WTC11 (cell line): ENCODE measurements at regions not wholly inside any gene's neighbourhood (a gene's known extent, or its start where the extent isn't known, plus 50 kb on each side); places are given as distances from the start of the nearest gene placed in this dataset.

ENCODE experiments used
- JAZF1 ChIP-seq: fragments of 250-450 bp; sonication (Bioruptor Pico); IDR thresholded peaks from 2 replicates; pipeline ENCODE4 v1.9.0; 2021; ENCODE audit warnings: moderate library complexity, mild to moderate bottlenecking, inconsistent platforms
- NFE2L1 ChIP-seq: sonication (generic); formaldehyde crosslinking; IDR thresholded peaks from 2 replicates; pipeline ENCODE4 v1.8.1; 2023; ENCODE audit warnings: missing genetic modification reagents
- NFYB ChIP-seq: sonication (generic); formaldehyde crosslinking; conservative IDR thresholded peaks from 2 replicates; pipeline ENCODE4 v1.8.0; 2022; ENCODE audit warnings: low read depth, missing genetic modification reagents
- RELA ChIP-seq: sonication (generic); formaldehyde crosslinking; IDR thresholded peaks from 2 replicates; pipeline ENCODE4 v1.8.1; 2022; ENCODE audit warnings: missing genetic modification reagents, mild to moderate bottlenecking, borderline replicate concordance
- ZBTB21 ChIP-seq: sonication (generic); formaldehyde crosslinking; IDR thresholded peaks from 2 replicates; pipeline ENCODE4 v1.8.1; 2023; ENCODE audit warnings: mild to moderate bottlenecking, missing genetic modification reagents, borderline replicate concordance
- TF ChIP-seq, protein P1 (sequence below): sonication (generic); formaldehyde crosslinking; IDR thresholded peaks from 2 replicates; pipeline ENCODE4 v1.8.1; 2023; ENCODE audit warnings: mild to moderate bottlenecking, missing genetic modification reagents, moderate library complexity
- TF ChIP-seq, protein P2 (sequence below): fragments of 250-450 bp; sonication (Bioruptor Pico); IDR thresholded peaks from 2 replicates; pipeline ENCODE4 v1.9.0; 2021; ENCODE audit warnings: mild to moderate bottlenecking
- TF ChIP-seq, protein P3 (sequence below): fragments of 200-600 bp; IDR thresholded peaks from 2 replicates; pipeline ENCODE4 v1.8.0; 2022; ENCODE audit warnings: antibody characterized with exemption
- TF ChIP-seq, protein P4 (sequence below): sonication (generic); formaldehyde crosslinking; IDR thresholded peaks from 2 replicates; pipeline ENCODE4 v1.8.0; 2022; ENCODE audit warnings: missing genetic modification reagents
- TF ChIP-seq, protein P5 (sequence below): fragments of 250-450 bp; sonication (Bioruptor Pico); IDR thresholded peaks from 2 replicates; pipeline ENCODE4 v2.1.2; 2022; ENCODE audit warnings: mild to moderate bottlenecking, moderate library complexity
- TF ChIP-seq, protein P6 (sequence below): sonication (generic); formaldehyde crosslinking; IDR thresholded peaks from 2 replicates; pipeline ENCODE4 v1.8.0; 2022; ENCODE audit warnings: mild to moderate bottlenecking, missing genetic modification reagents
- TF ChIP-seq, protein P7 (sequence below): sonication (generic); formaldehyde crosslinking; IDR thresholded peaks from 2 replicates; pipeline ENCODE4 v1.8.0; 2022; ENCODE audit warnings: mild to moderate bottlenecking, missing genetic modification reagents

DNA sequence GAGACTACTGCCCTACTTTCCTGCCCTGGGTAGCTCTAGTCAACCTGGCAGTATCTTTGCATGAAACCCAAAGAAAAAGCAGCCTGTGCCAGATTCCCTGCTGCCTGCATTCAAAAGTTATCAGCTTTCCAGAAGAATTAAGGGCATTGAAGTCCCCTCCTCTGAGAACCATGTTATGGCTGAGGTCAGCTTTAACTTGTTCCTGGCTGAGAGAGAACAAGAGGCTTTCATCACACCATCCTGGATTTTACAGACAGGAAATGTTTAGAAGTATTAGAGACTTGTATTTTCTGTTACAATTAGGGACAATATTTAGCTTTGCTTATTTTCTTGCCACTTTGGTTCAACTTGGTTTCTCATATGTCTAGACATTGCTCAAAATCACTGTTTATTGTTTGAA is 238.8 kb downstream of the ARL4A start:
- TF ChIP-seq, protein P1, sequence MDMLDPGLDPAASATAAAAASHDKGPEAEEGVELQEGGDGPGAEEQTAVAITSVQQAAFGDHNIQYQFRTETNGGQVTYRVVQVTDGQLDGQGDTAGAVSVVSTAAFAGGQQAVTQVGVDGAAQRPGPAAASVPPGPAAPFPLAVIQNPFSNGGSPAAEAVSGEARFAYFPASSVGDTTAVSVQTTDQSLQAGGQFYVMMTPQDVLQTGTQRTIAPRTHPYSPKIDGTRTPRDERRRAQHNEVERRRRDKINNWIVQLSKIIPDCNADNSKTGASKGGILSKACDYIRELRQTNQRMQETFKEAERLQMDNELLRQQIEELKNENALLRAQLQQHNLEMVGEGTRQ (CRISPR knock-in tag): no peak
- TF ChIP-seq, protein P2, sequence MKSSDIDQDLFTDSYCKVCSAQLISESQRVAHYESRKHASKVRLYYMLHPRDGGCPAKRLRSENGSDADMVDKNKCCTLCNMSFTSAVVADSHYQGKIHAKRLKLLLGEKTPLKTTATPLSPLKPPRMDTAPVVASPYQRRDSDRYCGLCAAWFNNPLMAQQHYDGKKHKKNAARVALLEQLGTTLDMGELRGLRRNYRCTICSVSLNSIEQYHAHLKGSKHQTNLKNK (CRISPR knock-in tag): no peak
- TF ChIP-seq, protein P3, sequence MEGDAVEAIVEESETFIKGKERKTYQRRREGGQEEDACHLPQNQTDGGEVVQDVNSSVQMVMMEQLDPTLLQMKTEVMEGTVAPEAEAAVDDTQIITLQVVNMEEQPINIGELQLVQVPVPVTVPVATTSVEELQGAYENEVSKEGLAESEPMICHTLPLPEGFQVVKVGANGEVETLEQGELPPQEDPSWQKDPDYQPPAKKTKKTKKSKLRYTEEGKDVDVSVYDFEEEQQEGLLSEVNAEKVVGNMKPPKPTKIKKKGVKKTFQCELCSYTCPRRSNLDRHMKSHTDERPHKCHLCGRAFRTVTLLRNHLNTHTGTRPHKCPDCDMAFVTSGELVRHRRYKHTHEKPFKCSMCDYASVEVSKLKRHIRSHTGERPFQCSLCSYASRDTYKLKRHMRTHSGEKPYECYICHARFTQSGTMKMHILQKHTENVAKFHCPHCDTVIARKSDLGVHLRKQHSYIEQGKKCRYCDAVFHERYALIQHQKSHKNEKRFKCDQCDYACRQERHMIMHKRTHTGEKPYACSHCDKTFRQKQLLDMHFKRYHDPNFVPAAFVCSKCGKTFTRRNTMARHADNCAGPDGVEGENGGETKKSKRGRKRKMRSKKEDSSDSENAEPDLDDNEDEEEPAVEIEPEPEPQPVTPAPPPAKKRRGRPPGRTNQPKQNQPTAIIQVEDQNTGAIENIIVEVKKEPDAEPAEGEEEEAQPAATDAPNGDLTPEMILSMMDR: no peak
- TF ChIP-seq, protein P4, sequence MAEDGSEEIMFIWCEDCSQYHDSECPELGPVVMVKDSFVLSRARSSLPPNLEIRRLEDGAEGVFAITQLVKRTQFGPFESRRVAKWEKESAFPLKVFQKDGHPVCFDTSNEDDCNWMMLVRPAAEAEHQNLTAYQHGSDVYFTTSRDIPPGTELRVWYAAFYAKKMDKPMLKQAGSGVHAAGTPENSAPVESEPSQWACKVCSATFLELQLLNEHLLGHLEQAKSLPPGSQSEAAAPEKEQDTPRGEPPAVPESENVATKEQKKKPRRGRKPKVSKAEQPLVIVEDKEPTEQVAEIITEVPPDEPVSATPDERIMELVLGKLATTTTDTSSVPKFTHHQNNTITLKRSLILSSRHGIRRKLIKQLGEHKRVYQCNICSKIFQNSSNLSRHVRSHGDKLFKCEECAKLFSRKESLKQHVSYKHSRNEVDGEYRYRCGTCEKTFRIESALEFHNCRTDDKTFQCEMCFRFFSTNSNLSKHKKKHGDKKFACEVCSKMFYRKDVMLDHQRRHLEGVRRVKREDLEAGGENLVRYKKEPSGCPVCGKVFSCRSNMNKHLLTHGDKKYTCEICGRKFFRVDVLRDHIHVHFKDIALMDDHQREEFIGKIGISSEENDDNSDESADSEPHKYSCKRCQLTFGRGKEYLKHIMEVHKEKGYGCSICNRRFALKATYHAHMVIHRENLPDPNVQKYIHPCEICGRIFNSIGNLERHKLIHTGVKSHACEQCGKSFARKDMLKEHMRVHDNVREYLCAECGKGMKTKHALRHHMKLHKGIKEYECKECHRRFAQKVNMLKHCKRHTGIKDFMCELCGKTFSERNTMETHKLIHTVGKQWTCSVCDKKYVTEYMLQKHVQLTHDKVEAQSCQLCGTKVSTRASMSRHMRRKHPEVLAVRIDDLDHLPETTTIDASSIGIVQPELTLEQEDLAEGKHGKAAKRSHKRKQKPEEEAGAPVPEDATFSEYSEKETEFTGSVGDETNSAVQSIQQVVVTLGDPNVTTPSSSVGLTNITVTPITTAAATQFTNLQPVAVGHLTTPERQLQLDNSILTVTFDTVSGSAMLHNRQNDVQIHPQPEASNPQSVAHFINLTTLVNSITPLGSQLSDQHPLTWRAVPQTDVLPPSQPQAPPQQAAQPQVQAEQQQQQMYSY (CRISPR knock-in tag): no peak
- TF ChIP-seq JAZF1 (no peak), ZBTB21 (CRISPR knock-in tag) (no peak), RELA (CRISPR knock-in tag) (no peak), NFYB (CRISPR knock-in tag) (no peak), NFE2L1 (CRISPR knock-in tag) (no peak)
- TF ChIP-seq, protein P5, sequence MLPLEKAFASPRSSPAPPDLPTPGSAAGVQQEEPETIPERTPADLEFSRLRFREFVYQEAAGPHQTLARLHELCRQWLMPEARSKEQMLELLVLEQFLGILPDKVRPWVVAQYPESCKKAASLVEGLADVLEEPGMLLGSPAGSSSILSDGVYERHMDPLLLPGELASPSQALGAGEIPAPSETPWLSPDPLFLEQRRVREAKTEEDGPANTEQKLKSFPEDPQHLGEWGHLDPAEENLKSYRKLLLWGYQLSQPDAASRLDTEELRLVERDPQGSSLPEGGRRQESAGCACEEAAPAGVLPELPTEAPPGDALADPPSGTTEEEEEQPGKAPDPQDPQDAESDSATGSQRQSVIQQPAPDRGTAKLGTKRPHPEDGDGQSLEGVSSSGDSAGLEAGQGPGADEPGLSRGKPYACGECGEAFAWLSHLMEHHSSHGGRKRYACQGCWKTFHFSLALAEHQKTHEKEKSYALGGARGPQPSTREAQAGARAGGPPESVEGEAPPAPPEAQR: no peak
- TF ChIP-seq, protein P6, sequence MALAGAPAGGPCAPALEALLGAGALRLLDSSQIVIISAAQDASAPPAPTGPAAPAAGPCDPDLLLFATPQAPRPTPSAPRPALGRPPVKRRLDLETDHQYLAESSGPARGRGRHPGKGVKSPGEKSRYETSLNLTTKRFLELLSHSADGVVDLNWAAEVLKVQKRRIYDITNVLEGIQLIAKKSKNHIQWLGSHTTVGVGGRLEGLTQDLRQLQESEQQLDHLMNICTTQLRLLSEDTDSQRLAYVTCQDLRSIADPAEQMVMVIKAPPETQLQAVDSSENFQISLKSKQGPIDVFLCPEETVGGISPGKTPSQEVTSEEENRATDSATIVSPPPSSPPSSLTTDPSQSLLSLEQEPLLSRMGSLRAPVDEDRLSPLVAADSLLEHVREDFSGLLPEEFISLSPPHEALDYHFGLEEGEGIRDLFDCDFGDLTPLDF (CRISPR knock-in tag): no peak
- TF ChIP-seq, protein P7, sequence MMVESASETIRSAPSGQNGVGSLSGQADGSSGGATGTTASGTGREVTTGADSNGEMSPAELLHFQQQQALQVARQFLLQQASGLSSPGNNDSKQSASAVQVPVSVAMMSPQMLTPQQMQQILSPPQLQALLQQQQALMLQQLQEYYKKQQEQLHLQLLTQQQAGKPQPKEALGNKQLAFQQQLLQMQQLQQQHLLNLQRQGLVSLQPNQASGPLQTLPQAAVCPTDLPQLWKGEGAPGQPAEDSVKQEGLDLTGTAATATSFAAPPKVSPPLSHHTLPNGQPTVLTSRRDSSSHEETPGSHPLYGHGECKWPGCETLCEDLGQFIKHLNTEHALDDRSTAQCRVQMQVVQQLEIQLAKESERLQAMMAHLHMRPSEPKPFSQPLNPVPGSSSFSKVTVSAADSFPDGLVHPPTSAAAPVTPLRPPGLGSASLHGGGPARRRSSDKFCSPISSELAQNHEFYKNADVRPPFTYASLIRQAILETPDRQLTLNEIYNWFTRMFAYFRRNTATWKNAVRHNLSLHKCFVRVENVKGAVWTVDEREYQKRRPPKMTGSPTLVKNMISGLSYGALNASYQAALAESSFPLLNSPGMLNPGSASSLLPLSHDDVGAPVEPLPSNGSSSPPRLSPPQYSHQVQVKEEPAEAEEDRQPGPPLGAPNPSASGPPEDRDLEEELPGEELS (CRISPR knock-in tag): no peak
